Activated CD8-positive, alpha-beta T cell treated with anti-CD3 and anti-CD28 coated beads for 36 hours (primary cell): ENCODE measurements at regions not wholly inside any gene's neighbourhood (a gene's known extent, or its start where the extent isn't known, plus 50 kb on each side); places are given as distances from the start of the nearest gene placed in this dataset.

Experiments used
- ATAC-seq: fragments of 200-7000 bp; cut with Tn5 transposase; one replicate; pipeline ENCODE4 v1.10.0; 2021; ENCODE audit warnings: mild to moderate bottlenecking, moderate library complexity
- CTCF ChIA-PET: fragments of 350-600 bp; sonication (Branson Sonifier 250); formaldehyde crosslinking; loops from one replicate; lab custom pipeline; 2021; ENCODE audit warnings: antibody characterized with exemption; lab: Charles Lee
- POLR2A ChIA-PET: fragments of 350-600 bp; sonication (Branson Sonifier 250); formaldehyde crosslinking; loops from one replicate; lab custom pipeline; 2021; ENCODE audit warnings: antibody characterized with exemption; lab: Charles Lee
- DNase-seq: peaks from one replicate; pipeline ENCODE4 v3.0.0-alpha.2; 2020
- H3K27ac Mint-ChIP-seq: one replicate; pipeline ENCODE4 v1.8.0; 2021; ENCODE audit warnings: mild to moderate bottlenecking, mixed read lengths
- H3K27me3 Mint-ChIP-seq: one replicate; pipeline ENCODE4 v1.8.0; 2021; ENCODE audit warnings: mixed read lengths
- H3K36me3 Mint-ChIP-seq: one replicate; pipeline ENCODE4 v1.8.0; 2021; ENCODE audit warnings: low read depth, mixed read lengths
- H3K4me1 Mint-ChIP-seq: one replicate; pipeline ENCODE4 v1.8.0; 2021; ENCODE audit warnings: low read depth, mixed read lengths
- H3K4me3 Mint-ChIP-seq: one replicate; pipeline ENCODE4 v1.8.0; 2021; ENCODE audit warnings: mild to moderate bottlenecking, moderate library complexity, mixed read lengths
- H3K9me3 Mint-ChIP-seq: one replicate; pipeline ENCODE4 v1.8.0; 2021; ENCODE audit warnings: mixed read lengths
- CTCF ChIP-seq: fragments of 200-600 bp; IDR thresholded peaks from one replicate; pipeline ENCODE4 v1.8.0; 2022; ENCODE audit warnings: antibody characterized with exemption, mild to moderate bottlenecking
- intact Hi-C: fragments of 100-400 bp; cut with micrococcal nuclease; formaldehyde crosslinking; loops from one replicate; pipeline ENCODE4 v1.10.0; 2022

GRCh38 chr12:118874698-118875548, 106.4 kb upstream of the SRRM4 start:
- no peaks in the 10 kb centered on the region for H3K4me1 Mint-ChIP-seq
- no peak for ATAC-seq
- H3K27ac Mint-ChIP-seq, result no peak overlapping the region
- POLR2A ChIA-PET, result no interaction called here
- H3K36me3 Mint-ChIP-seq, result no peaks in the 10 kb centered on the region
- H3K4me3 Mint-ChIP-seq, result no peak overlapping the region
- H3K27me3 Mint-ChIP-seq, result no peaks in the 10 kb centered on the region
- no peak for DNase-seq
- CTCF ChIA-PET, result interaction anchor here (1.0 kb wide), 1 partner anchor 13 kb away, joined by 3 read pairs; no protein-coding TSS in a partner anchor
- intact Hi-C loops, result no loop called here
- H3K9me3 Mint-ChIP-seq, result no peaks in the 10 kb centered on the region
- no peak for TF ChIP-seq CTCF

GRCh38 chr12:118880720-118881493, 100.4 kb upstream of the SRRM4 start:
- intact Hi-C loops, result no loop called here
- DNase-seq (no peak), ATAC-seq (no peak)
- TF ChIP-seq CTCF, result no peak
- Mint-ChIP-seq H3K27ac (no peak overlapping the region), H3K4me3 (no peak overlapping the region), H3K36me3 (no peaks in the 10 kb centered on the region), H3K9me3 (peaks cover 3% of the 10 kb centered on the region), H3K4me1 (no peaks in the 10 kb centered on the region), H3K27me3 (peaks cover 1% of the 10 kb centered on the region)
- ChIA-PET CTCF (no interaction called here), POLR2A (interaction anchor here (0.6 kb wide), 1 partner anchor 355 kb away, joined by 3 read pairs; no protein-coding TSS in a partner anchor)

- ATAC-seq, result no peak
- CTCF ChIA-PET, result no interaction called here
These were observed 97.1 kb upstream of the SRRM4 start for GRCh38 chr12:118884226-118884625.

GRCh38 chr12:118900993-118901392, 80.3 kb upstream of the SRRM4 start:
- POLR2A ChIA-PET, result no interaction called here
- Mint-ChIP-seq H3K9me3 (no peaks in the 10 kb centered on the region), H3K27me3 (no peaks in the 10 kb centered on the region), H3K4me3 (no peak overlapping the region), H3K4me1 (no peaks in the 10 kb centered on the region), H3K27ac (no peak overlapping the region), H3K36me3 (no peaks in the 10 kb centered on the region)
- intact Hi-C loops, result no loop called here
- CTCF ChIA-PET, result no interaction called here
- ATAC-seq (no peak), DNase-seq (no peak)
- no peak for TF ChIP-seq CTCF

More at GRCh38 chr12:118884226-118884625, 97.1 kb upstream of the SRRM4 start:
- H3K4me1 Mint-ChIP-seq, result no peaks in the 10 kb centered on the region
- H3K36me3 Mint-ChIP-seq, result no peaks in the 10 kb centered on the region
- no peak overlapping the region for H3K4me3 Mint-ChIP-seq
- H3K9me3 Mint-ChIP-seq, result peaks cover 3% of the 10 kb centered on the region
- peaks cover 1% of the 10 kb centered on the region for H3K27me3 Mint-ChIP-seq
- POLR2A ChIA-PET, result no interaction called here
- no peak for DNase-seq
- intact Hi-C loops, result no loop called here
- TF ChIP-seq CTCF, result no peak
- no peak overlapping the region for H3K27ac Mint-ChIP-seq

GRCh38 chr12:118908811-118909210, 72.5 kb upstream of the SRRM4 start:
- Mint-ChIP-seq H3K9me3 (no peaks in the 10 kb centered on the region), H3K4me1 (no peaks in the 10 kb centered on the region), H3K27me3 (no peaks in the 10 kb centered on the region), H3K27ac (no peak overlapping the region), H3K36me3 (no peaks in the 10 kb centered on the region), H3K4me3 (no peak overlapping the region)
- ChIA-PET POLR2A (no interaction called here), CTCF (no interaction called here)
- no peak for DNase-seq
- intact Hi-C loops, result no loop called here
- no peak for ATAC-seq
- TF ChIP-seq CTCF, result no peak
